Keratinocyte (primary cell): ENCODE measurements at regions not wholly inside any gene's neighbourhood (a gene's known extent, or its start where the extent isn't known, plus 50 kb on each side); places are given as distances from the start of the nearest gene placed in this dataset.

Experiments
- DNase-seq: peaks from one replicate; pipeline ENCODE4 v3.0.0-alpha.2; 2011; ENCODE audit warnings: low read depth, missing footprints, low spot score
- FAIRE-seq: peaks from 2 replicates; lab custom pipeline; 2011; peaks lifted over from hg19 to GRCh38; lab: Jason Lieb, UNC
- H2AFZ ChIP-seq: 2 replicates; pipeline ENCODE4 v1.6.0; 2012; ENCODE audit warnings: low read length, control low read depth, inconsistent platforms; ENCODE audit not compliant: control insufficient read depth
- H3K27ac ChIP-seq: 2 replicates; pipeline ENCODE4 v1.5.1; 2011; ENCODE audit warnings: low read length; ENCODE audit not compliant: control insufficient read depth, insufficient read depth
- H3K27me3 ChIP-seq: 3 replicates; pipeline ENCODE4 v1.6.0; 2011; ENCODE audit warnings: low read length; ENCODE audit not compliant: control insufficient read depth, insufficient read depth; ENCODE audit errors: extremely low read depth
- H3K36me3 ChIP-seq, 2 experiments: 2 replicates in 1 of 2; 3 replicates in 1 of 2; pipeline ENCODE4 v1.5.1; 2011; ENCODE audit warnings: low read length in 2 of 2, mild to moderate bottlenecking in 1 of 2; ENCODE audit not compliant: control insufficient read depth in 2 of 2, insufficient read depth in 2 of 2; ENCODE audit errors: extremely low read depth in 1 of 2
- H3K4me1 ChIP-seq: 3 replicates; pipeline ENCODE4 v1.5.1; 2011; ENCODE audit warnings: low read length; ENCODE audit not compliant: control insufficient read depth, insufficient read depth; ENCODE audit errors: extremely low read depth
- H3K4me2 ChIP-seq: 3 replicates; pipeline ENCODE4 v1.6.0; 2011; ENCODE audit warnings: low read depth, low read length; ENCODE audit not compliant: control insufficient read depth, insufficient read depth; ENCODE audit errors: extremely low read depth
- H3K4me3 ChIP-seq, 3 experiments: fragments of 200-600 bp in 1 of 3; sonication (generic) in 1 of 3; 2 replicates in 2 of 3; 3 replicates in 1 of 3; pipeline ENCODE4 v1.5.1; 2011 to 2016; ENCODE audit warnings: low read length in 3 of 3, mild to moderate bottlenecking in 3 of 3, control low read depth in 2 of 3, inconsistent platforms in 1 of 3, low read depth in 1 of 3, mixed read lengths in 1 of 3, mixed run types in 1 of 3, moderate library complexity in 1 of 3; ENCODE audit not compliant: control insufficient read depth in 2 of 3, insufficient read depth in 2 of 3; ENCODE audit errors: extremely low read depth in 1 of 3
- H3K79me2 ChIP-seq: 2 replicates; pipeline ENCODE4 v1.6.0; 2012; ENCODE audit warnings: low read length; ENCODE audit not compliant: control insufficient read depth, insufficient read depth
- H3K9ac ChIP-seq: 3 replicates; pipeline ENCODE4 v1.6.0; 2011; ENCODE audit warnings: low read length; ENCODE audit not compliant: control insufficient read depth, insufficient read depth; ENCODE audit errors: extremely low read depth
- H3K9me1 ChIP-seq: 3 replicates; pipeline ENCODE4 v1.6.0; 2011; ENCODE audit warnings: low read length; ENCODE audit not compliant: control insufficient read depth, insufficient read depth; ENCODE audit errors: extremely low read depth
- H3K9me3 ChIP-seq: 2 replicates; pipeline ENCODE4 v1.5.1; 2012; ENCODE audit warnings: low read depth, low read length; ENCODE audit not compliant: control insufficient read depth
- H4K20me1 ChIP-seq: 3 replicates; pipeline ENCODE4 v1.6.0; 2011; ENCODE audit warnings: low read length; ENCODE audit not compliant: control insufficient read depth, insufficient read depth; ENCODE audit errors: extremely low read depth
- CTCF ChIP-seq, 3 experiments: IDR thresholded peaks in 1 of 3; conservative IDR thresholded peaks in 1 of 3; optimal IDR thresholded peaks in 1 of 3; 2 replicates in 2 of 3; 3 replicates in 1 of 3; pipeline versions ENCODE3 to v1.5.1; 2011; ENCODE audit warnings: low read length in 3 of 3, mild to moderate bottlenecking in 3 of 3, moderate library complexity in 2 of 3, control low read depth in 1 of 3, inconsistent platforms in 1 of 3; ENCODE audit not compliant: insufficient read depth in 2 of 3; ENCODE audit errors: extremely low read depth in 1 of 3
- EZH2 ChIP-seq: IDR thresholded peaks from one replicate; pipeline ENCODE4 v1.6.1; 2012; ENCODE audit warnings: inconsistent platforms, mild to moderate bottlenecking, low read length, moderate library complexity
- dilution Hi-C: fragments of 300-500 bp; cut with MboI; formaldehyde crosslinking; loops from one replicate; pipeline ENCODE4 v1.7.0; 2020; ENCODE audit warnings: low sequenced_read_pairs; ENCODE audit not compliant: extremely low pct_ligation_motif_present

- Histone ChIP-seq H3K36me3 (no peaks in the 10 kb centered on the region), H3K4me2 (no peak overlapping the region), H3K79me2 (no peaks in the 10 kb centered on the region), H3K4me3 (no peak overlapping the region), H3K27ac (no peak overlapping the region), H4K20me1 (no peaks in the 10 kb centered on the region), H3K9me3 (no peaks in the 10 kb centered on the region), H3K9me1 (no peaks in the 10 kb centered on the region), H2AFZ (no peak overlapping the region), H3K9ac (no peak overlapping the region), H3K27me3 (no peaks in the 10 kb centered on the region), H3K4me1 (no peaks in the 10 kb centered on the region)
- FAIRE-seq, result no peak
- TF ChIP-seq CTCF (optimal IDR thresholded peaks at IDR 0.05 in 1 of 3, IDR thresholded peaks at IDR 0.05 in 1 of 3, conservative IDR thresholded peaks at IDR 0.05 in 1 of 3; ENCODE audit: extremely low read depth in 1 of 3, insufficient read depth in 2 of 3, low read length in 3 of 3) (peak; percentile 17 to 59 (median 44)), EZH2 (no peak)
- dilution Hi-C loops, result no loop called here
- DNase-seq, result no peak
Measured at GRCh38 chr5:62206150-62206829, 99.7 kb upstream of the KIF2A start.

GRCh38 chr5:62208218-62208852 lies 97.7 kb upstream of the KIF2A start:
- TF ChIP-seq EZH2 (no peak), CTCF (optimal IDR thresholded peaks at IDR 0.05 in 1 of 3, IDR thresholded peaks at IDR 0.05 in 1 of 3, conservative IDR thresholded peaks at IDR 0.05 in 1 of 3; ENCODE audit: extremely low read depth in 1 of 3, insufficient read depth in 2 of 3, low read length in 3 of 3) (no peak)
- DNase-seq (no peak), FAIRE-seq (no peak)
- Histone ChIP-seq H2AFZ (no peak overlapping the region), H3K9me3 (no peaks in the 10 kb centered on the region), H3K9me1 (no peaks in the 10 kb centered on the region), H3K79me2 (no peaks in the 10 kb centered on the region), H3K27ac (no peak overlapping the region), H3K4me1 (no peaks in the 10 kb centered on the region), H3K36me3 (no peaks in the 10 kb centered on the region), H3K9ac (no peak overlapping the region), H4K20me1 (no peaks in the 10 kb centered on the region), H3K4me3 (no peak overlapping the region), H3K27me3 (peaks cover 7% of the 10 kb centered on the region), H3K4me2 (no peak overlapping the region)
- dilution Hi-C loops, result no loop called here
